ENCODE measurements at regions not wholly inside any gene's neighbourhood (a gene's known extent, or its start where the extent isn't known, plus 50 kb on each side); places are given as distances from the start of the nearest gene placed in this dataset.

- Histone ChIP-seq H3K9me3 (ENCODE audit: control insufficient read depth, insufficient read depth, low read depth, low read length) (no peaks in the 10 kb centered on the region), H3K27ac (ENCODE audit: insufficient read depth, low read length) (no peak overlapping the region), H3K4me2 (ENCODE audit: extremely low read depth, insufficient read depth, low read length) (no peak overlapping the region), H2AFZ (ENCODE audit: low read length) (no peak overlapping the region), H3K27me3 (ENCODE audit: control insufficient read depth, insufficient read depth, low read length) (no peaks in the 10 kb centered on the region), H4K20me1 (ENCODE audit: control insufficient read depth, extremely low read depth, insufficient read depth, low read length) (no peaks in the 10 kb centered on the region), H3K4me3 (replicated peaks in 1 of 4; ENCODE audit: control extremely low read depth in 1 of 4, insufficient read depth in 1 of 4, low read depth in 3 of 4, low read length in 4 of 4) (no peak overlapping the region), H3K9ac (ENCODE audit: insufficient read depth, low read length) (no peak overlapping the region), H3K79me2 (ENCODE audit: control insufficient read depth, insufficient read depth, low read length) (no peaks in the 10 kb centered on the region), H3K36me3 (ENCODE audit: control insufficient read depth, insufficient read depth, low read length) (no peaks in the 10 kb centered on the region), H3K4me1 (ENCODE audit: control insufficient read depth, extremely low read depth, insufficient read depth, low read length) (no peaks in the 10 kb centered on the region)
- no peak for TF ChIP-seq EZH2 (IDR thresholded peaks at IDR 0.05; ENCODE audit: low read length, missing control alignments)
- TF ChIP-seq, protein P1, sequence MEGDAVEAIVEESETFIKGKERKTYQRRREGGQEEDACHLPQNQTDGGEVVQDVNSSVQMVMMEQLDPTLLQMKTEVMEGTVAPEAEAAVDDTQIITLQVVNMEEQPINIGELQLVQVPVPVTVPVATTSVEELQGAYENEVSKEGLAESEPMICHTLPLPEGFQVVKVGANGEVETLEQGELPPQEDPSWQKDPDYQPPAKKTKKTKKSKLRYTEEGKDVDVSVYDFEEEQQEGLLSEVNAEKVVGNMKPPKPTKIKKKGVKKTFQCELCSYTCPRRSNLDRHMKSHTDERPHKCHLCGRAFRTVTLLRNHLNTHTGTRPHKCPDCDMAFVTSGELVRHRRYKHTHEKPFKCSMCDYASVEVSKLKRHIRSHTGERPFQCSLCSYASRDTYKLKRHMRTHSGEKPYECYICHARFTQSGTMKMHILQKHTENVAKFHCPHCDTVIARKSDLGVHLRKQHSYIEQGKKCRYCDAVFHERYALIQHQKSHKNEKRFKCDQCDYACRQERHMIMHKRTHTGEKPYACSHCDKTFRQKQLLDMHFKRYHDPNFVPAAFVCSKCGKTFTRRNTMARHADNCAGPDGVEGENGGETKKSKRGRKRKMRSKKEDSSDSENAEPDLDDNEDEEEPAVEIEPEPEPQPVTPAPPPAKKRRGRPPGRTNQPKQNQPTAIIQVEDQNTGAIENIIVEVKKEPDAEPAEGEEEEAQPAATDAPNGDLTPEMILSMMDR (conservative IDR thresholded peaks at IDR 0.05 in 1 of 2, IDR thresholded peaks at IDR 0.05 in 1 of 2; ENCODE audit: low read depth in 1 of 2, low read length in 2 of 2): no peak
- no peak for DNase-seq (ENCODE audit: low read depth in 2 of 2)
Measured at GRCh38 chr4:115945026-115945425, 831.6 kb upstream of the NDST4 start.

- no peak overlapping the region for H3K4me3 ChIP-seq (replicated peaks in 1 of 4; ENCODE audit: control extremely low read depth in 1 of 4, insufficient read depth in 1 of 4, low read depth in 3 of 4, low read length in 4 of 4)
- H2AFZ ChIP-seq (ENCODE audit: low read length): no peak overlapping the region
- no peaks in the 10 kb centered on the region for H3K4me1 ChIP-seq (ENCODE audit: control insufficient read depth, extremely low read depth, insufficient read depth, low read length)
- no peaks in the 10 kb centered on the region for H3K36me3 ChIP-seq (ENCODE audit: control insufficient read depth, insufficient read depth, low read length)
- H4K20me1 ChIP-seq (ENCODE audit: control insufficient read depth, extremely low read depth, insufficient read depth, low read length): no peaks in the 10 kb centered on the region
- no peaks in the 10 kb centered on the region for H3K79me2 ChIP-seq (ENCODE audit: control insufficient read depth, insufficient read depth, low read length)
- peak in 1 of 2 donors; percentile 15 for DNase-seq (ENCODE audit: low read depth in 2 of 2)
- TF ChIP-seq, protein P1 (conservative IDR thresholded peaks at IDR 0.05 in 1 of 2, IDR thresholded peaks at IDR 0.05 in 1 of 2; ENCODE audit: low read depth in 1 of 2, low read length in 2 of 2): no peak
- no peak for TF ChIP-seq EZH2 (IDR thresholded peaks at IDR 0.05; ENCODE audit: low read length, missing control alignments)
- H3K9me3 ChIP-seq (ENCODE audit: control insufficient read depth, insufficient read depth, low read depth, low read length): no peaks in the 10 kb centered on the region
- no peaks in the 10 kb centered on the region for H3K27me3 ChIP-seq (ENCODE audit: control insufficient read depth, insufficient read depth, low read length)
- H3K4me2 ChIP-seq (ENCODE audit: extremely low read depth, insufficient read depth, low read length): no peak overlapping the region
- no peak overlapping the region for H3K9ac ChIP-seq (ENCODE audit: insufficient read depth, low read length)
- H3K27ac ChIP-seq (ENCODE audit: insufficient read depth, low read length): no peak overlapping the region
Measured at GRCh38 chr4:115944146-115944905, 830.9 kb upstream of the NDST4 start.

GRCh38 chr4:115938764-115939443, 825.5 kb upstream of the NDST4 start:
- Histone ChIP-seq H3K4me2 (ENCODE audit: extremely low read depth, insufficient read depth, low read length) (no peak overlapping the region), H3K36me3 (ENCODE audit: control insufficient read depth, insufficient read depth, low read length) (no peaks in the 10 kb centered on the region), H3K4me1 (ENCODE audit: control insufficient read depth, extremely low read depth, insufficient read depth, low read length) (no peaks in the 10 kb centered on the region), H3K4me3 (replicated peaks in 1 of 4; ENCODE audit: control extremely low read depth in 1 of 4, insufficient read depth in 1 of 4, low read depth in 3 of 4, low read length in 4 of 4) (no peak overlapping the region), H3K9me3 (ENCODE audit: control insufficient read depth, insufficient read depth, low read depth, low read length) (no peaks in the 10 kb centered on the region), H2AFZ (ENCODE audit: low read length) (no peak overlapping the region), H3K27ac (ENCODE audit: insufficient read depth, low read length) (no peak overlapping the region), H3K9ac (ENCODE audit: insufficient read depth, low read length) (no peak overlapping the region), H4K20me1 (ENCODE audit: control insufficient read depth, extremely low read depth, insufficient read depth, low read length) (no peaks in the 10 kb centered on the region), H3K27me3 (ENCODE audit: control insufficient read depth, insufficient read depth, low read length) (no peaks in the 10 kb centered on the region), H3K79me2 (ENCODE audit: control insufficient read depth, insufficient read depth, low read length) (no peaks in the 10 kb centered on the region)
- no peak for TF ChIP-seq EZH2 (IDR thresholded peaks at IDR 0.05; ENCODE audit: low read length, missing control alignments)
- TF ChIP-seq, protein P1 (conservative IDR thresholded peaks at IDR 0.05 in 1 of 2, IDR thresholded peaks at IDR 0.05 in 1 of 2; ENCODE audit: low read depth in 1 of 2, low read length in 2 of 2): no peak
- DNase-seq (ENCODE audit: low read depth in 2 of 2): no peak
